GM10266 (cell line): ENCODE measurements at regions not wholly inside any gene's neighbourhood (a gene's known extent, or its start where the extent isn't known, plus 50 kb on each side); places are given as distances from the start of the nearest gene placed in this dataset.

Source experiments
- DNase-seq: peaks from one replicate; pipeline ENCODE4 v3.0.0; 2012; ENCODE audit errors: extremely low spot score
- CTCF ChIP-seq: IDR thresholded peaks from 2 replicates; pipeline ENCODE4 v1.5.1; 2012; ENCODE audit warnings: mild to moderate bottlenecking, low read depth; ENCODE audit not compliant: control insufficient read depth, insufficient read depth; ENCODE audit errors: missing control alignments

DNA sequence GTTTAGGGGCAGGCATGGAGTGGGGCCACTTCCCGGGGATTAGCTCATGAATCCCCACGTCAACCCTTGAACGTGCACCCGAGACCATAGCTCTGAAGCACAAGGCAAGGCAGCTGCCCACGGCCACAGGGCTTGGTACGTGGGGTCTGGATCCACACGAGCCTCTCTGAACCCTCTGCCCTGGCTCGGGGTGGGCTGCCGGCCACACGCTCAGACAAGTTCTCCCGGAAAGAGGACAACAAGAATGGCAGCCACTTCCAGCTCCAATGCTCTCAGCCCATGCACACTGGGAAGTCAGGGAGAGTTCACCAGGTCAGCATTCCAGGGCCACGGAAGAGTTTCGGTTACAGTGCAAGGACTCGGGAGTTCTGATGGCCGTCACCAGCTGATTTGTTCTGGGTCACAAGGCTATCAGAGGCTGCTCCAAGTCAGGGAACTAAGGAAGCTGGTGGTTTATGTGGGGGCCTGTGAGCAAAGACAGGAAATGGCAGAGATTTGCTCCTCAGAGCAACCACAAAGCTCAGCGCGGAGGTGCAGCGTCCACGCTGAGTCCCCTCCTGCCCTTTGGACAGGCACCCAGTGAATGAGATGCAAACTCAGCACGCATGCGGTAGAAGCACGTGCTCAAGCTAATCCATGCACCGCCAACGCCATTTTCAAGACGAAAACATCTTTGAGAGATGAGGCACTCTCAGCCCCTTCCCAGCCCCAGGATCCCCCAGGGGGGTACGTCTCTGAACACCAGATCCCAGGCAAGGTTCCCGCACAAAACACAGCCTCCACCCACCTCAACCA, 356.4 kb downstream of the FOXL1 start:
- no peak for TF ChIP-seq CTCF
- no peak for DNase-seq

DNA sequence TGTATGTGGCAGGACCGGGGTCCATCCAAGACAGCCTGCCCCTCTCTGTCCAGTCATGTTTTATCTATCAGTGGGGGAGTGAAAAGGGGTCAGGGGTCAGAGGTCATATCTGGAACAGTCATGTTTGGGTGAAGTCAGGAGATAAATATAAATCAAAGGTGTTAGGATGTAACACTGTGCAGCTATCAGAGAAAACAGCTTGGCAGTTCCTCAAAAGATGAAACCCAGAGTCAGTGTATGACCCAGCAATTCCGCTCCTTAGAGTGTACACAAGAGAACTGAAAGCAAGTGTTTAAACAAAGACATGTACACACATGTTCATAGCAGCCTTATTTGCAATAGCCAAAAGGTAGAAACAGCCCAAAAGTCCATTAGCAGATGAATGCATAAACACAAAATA, 361.3 kb downstream of the FOXL1 start:
- DNase-seq: no peak
- no peak for TF ChIP-seq CTCF

DNA sequence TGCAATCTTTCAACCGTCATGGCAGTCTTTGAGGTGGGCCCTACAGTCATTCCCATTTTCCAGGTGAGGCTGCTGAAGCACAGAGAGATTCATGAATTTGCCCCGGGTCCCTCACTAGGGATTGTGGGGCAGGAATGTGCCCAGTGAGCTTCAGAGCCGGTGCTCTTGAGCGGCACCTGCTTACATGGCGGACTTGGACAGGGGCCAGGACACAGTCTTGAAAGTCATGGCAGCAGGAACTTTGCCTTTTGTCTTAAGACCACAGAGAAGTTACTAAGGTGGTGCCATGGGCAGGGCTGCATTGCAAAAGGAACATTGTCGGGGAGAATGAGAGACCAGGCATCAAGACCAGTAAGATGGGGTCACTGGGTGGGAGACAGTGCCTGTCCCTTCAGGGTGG, 363.4 kb downstream of the FOXL1 start:
- DNase-seq: no peak
- no peak for TF ChIP-seq CTCF

DNA sequence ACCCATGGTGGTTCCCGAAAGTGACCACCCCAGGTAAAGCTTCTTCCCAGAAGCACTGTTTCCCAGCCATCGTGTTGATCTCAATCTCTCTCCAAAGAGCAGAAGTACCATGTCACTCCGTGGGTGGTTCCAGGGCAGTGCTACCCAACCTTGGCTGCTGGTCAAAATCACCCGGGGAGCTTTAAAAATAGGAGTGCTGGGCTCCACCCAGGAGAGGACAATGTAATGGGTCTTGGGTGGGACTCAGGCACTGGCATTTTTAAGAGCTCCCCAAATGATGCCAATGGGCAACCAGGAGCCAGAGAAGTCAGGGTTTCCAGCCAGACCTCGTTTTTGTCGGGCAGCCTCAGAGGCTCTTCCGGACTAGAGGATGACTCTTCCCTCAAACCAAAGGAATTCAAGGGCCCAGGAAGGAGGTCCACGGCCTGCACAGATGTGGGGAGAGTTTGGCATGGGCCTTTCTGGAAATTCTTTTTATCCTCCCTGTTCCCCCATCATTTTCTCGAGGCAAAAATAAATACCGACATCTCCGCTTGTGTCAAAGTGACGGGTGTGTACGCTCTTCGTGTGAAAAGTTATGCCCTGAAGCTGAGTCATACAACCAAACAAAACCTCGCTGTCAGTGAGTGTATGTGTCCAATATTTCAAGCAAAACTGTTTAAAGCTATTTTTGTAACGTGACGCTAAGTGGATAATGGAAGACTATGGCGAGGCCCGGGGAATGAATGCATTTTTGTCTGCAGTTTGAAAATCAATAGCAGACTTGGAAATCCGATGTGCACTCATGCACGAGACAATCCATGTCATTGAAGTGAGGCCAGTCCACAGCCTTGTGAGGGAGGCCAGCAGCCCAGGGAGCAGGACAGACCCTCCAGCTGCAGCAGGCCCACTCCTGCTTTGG, 364.1 kb downstream of the FOXL1 start:
- no peak for DNase-seq

GRCh38 chr16:86945166-86945900, 367.0 kb downstream of the FOXL1 start:
- no peak for DNase-seq
- no peak for TF ChIP-seq CTCF

More for the DNA sequence above, 364.1 kb downstream of the FOXL1 start:
- TF ChIP-seq CTCF: no peak

- no peak for DNase-seq
- TF ChIP-seq CTCF: no peak
Measured at GRCh38 chr16:86946396-86946795, 368.0 kb downstream of the FOXL1 start.
